ENCODE measurements at regions not wholly inside any gene's neighbourhood (a gene's known extent, or its start where the extent isn't known, plus 50 kb on each side); places are given as distances from the start of the nearest gene placed in this dataset.

DNA sequence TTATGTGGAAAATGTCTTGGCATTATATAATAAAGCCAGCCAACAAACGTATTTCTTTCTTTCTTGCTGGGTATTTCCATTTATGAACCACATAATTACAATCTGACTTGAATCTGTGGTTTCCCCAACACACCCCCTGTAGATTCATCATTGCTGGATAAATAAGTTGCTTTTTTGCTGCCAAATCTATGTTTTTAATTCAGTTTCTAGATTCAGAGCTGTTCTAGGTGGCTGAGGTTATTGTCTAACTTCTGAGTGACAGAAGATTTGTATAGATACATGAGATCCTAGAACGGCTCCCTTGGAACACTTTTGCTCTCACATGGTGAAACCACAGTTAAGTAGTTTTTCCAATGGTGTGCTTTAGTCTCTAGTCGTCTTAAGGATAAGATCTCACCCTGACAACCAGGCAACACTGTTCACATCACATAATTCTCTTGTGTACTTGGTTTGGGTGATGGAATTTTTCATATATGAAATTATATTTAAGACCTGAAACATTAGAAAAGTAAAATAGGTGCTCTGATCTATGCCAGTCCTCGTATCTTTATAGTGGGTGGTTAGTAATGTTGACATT, 239.1 kb downstream of the KLF12 start:
- FAIRE-seq (no peak), DNase-seq (ENCODE audit: insufficient read length, low spot score) (no peak)
- TF ChIP-seq, protein P1, sequence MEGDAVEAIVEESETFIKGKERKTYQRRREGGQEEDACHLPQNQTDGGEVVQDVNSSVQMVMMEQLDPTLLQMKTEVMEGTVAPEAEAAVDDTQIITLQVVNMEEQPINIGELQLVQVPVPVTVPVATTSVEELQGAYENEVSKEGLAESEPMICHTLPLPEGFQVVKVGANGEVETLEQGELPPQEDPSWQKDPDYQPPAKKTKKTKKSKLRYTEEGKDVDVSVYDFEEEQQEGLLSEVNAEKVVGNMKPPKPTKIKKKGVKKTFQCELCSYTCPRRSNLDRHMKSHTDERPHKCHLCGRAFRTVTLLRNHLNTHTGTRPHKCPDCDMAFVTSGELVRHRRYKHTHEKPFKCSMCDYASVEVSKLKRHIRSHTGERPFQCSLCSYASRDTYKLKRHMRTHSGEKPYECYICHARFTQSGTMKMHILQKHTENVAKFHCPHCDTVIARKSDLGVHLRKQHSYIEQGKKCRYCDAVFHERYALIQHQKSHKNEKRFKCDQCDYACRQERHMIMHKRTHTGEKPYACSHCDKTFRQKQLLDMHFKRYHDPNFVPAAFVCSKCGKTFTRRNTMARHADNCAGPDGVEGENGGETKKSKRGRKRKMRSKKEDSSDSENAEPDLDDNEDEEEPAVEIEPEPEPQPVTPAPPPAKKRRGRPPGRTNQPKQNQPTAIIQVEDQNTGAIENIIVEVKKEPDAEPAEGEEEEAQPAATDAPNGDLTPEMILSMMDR (IDR thresholded peaks at IDR 0.05; ENCODE audit: insufficient read depth, missing control alignments): no peak

DNA sequence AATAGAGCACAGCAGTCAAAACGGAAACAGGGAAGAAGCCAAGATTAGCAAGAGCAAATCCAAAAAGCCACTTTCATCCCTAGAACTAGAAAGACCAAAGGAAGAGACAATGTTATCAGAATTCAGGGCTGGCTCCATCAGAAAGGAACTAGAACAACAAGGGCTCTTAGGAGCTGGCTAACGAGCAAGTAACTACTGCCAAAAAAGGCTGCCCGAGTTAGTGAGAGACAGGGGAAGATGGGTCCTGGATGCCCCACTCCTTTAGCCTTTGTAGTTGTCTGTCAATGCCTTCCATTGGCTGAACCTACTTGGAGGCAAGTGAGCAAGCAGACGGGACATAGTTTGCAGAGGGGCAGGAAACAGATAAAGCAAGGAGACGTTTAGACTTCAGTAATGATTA, 240.4 kb downstream of the KLF12 start:
- TF ChIP-seq, protein P1 (IDR thresholded peaks at IDR 0.05; ENCODE audit: insufficient read depth, missing control alignments): no peak
- FAIRE-seq: no peak
- no peak for DNase-seq (ENCODE audit: insufficient read length, low spot score)

DNA sequence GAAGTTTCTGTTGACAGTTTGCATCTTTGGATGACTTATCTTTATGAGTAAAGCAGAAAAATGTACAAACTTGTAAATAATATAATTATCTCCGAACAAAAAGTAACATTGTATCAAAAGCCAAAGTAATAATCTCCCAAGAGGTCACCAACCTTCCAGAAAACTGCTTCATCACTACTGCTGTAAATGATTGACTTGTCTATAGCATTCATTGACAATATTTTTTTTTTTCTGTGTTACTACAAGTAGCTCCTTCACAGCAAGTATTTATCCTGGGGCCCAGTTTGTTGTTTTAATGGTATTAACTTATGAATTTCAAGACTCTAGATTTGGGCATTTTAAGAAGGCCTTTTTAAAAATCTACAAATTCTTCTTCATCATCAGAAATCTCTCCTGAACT, 242.4 kb downstream of the KLF12 start:
- DNase-seq (ENCODE audit: insufficient read length, low spot score) (no peak), FAIRE-seq (no peak)
- TF ChIP-seq, protein P1 (IDR thresholded peaks at IDR 0.05; ENCODE audit: insufficient read depth, missing control alignments): no peak

DNA sequence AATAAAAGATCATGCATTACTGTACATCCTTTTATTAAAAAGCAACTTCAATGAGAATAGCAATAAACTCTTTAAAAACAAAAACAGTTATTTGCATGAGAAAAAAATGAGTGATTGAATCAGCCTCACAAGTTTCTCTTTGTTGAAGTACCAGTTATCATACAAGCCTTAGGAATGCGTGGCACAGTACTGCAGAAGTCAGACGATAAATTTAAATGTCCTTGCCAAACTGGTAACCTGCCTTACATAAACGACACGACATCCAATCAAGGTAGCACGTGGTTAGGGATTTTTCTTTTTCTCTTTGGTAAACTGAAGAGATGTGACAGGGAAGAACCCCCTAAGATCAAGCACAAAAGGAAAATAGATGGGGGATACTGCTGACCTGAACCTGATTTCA, 251.0 kb downstream of the KLF12 start:
- TF ChIP-seq, protein P1 (IDR thresholded peaks at IDR 0.05; ENCODE audit: insufficient read depth, missing control alignments): no peak
- DNase-seq (ENCODE audit: insufficient read length, low spot score) (no peak), FAIRE-seq (no peak)

DNA sequence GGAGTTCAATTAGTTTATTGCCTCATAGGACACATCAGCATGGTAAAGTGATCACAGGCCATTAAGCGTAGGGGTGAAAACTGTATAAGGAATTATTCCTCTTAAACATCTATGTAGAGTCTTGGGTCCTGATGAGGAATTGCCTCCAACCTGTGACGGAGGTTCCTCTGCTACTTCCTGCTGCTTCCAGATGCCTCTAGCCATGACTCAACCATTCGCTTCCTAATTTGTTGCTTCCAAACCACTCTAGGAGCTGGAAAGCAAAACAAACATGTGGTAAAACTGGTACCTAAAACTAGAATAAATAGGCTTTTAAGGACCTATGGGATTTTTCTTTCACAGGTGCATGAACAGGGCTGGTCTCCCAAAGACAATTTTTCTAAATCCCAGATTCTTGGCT, 253.8 kb downstream of the KLF12 start:
- TF ChIP-seq, protein P1 (IDR thresholded peaks at IDR 0.05; ENCODE audit: insufficient read depth, missing control alignments): no peak
- DNase-seq (ENCODE audit: insufficient read length, low spot score) (no peak), FAIRE-seq (no peak)

DNA sequence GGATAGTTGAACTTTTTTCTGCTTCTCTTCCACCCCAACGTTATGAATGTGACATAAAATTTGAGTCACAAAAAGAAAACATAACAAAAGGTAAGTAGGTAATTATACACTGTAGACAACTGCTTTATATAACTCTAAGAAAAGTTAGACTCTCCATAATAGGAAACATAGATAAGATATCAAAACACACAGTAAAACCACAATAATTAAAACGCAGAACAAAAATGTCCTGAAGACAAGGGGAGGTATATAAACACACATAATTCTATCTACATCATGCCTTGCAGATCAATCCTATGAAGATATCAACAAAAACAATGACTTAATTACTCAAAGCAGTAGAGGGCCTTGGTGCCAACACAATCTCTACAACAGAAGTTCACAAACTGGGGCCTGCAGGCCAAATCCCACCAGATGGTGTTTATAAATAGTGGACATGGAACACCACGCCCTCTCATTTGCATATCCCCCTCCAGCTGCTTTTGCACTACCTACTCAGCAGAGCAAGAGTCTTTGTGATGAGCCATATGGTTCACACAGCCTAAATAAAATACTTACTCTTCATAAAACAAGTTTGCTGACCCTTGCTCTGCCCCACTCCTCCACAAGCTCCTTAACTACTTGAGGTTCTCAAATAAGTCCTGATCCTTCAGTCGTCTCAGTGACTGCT, 254.7 kb downstream of the KLF12 start:
- TF ChIP-seq, protein P1 (IDR thresholded peaks at IDR 0.05; ENCODE audit: insufficient read depth, missing control alignments): no peak
- FAIRE-seq (no peak), DNase-seq (ENCODE audit: insufficient read length, low spot score) (no peak)

DNA sequence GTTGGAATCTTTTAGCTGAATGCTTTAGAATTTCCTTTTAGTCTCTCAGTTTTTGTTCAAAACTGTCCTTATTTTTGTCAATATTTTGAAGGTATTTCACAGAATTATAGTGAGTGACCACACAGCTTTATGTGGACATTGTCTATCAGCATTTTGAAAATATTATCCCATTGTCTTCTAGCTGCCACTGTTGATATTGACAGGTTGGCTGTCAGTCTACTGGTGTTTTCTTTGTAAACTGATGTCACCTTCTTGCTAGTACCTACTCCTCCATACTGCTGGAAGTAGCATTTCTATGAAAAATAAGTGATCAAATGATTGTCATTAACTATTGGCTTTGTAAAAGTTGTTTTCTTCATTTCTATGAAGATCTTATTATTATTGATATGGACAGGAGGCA, 256.8 kb downstream of the KLF12 start:
- TF ChIP-seq, protein P1 (IDR thresholded peaks at IDR 0.05; ENCODE audit: insufficient read depth, missing control alignments): no peak
- DNase-seq (ENCODE audit: insufficient read length, low spot score) (no peak), FAIRE-seq (no peak)

Data from D721Med (cell line).